OCI-LY3 (cell line): ENCODE measurements at regions not wholly inside any gene's neighbourhood (a gene's known extent, or its start where the extent isn't known, plus 50 kb on each side); places are given as distances from the start of the nearest gene placed in this dataset.

Experiments used
- EZH2phosphoT487 ChIP-seq: fragments of 200-600 bp; shearing (Covaris generic); IDR thresholded peaks from 2 replicates; pipeline ENCODE4 v1.6.1; 2018; ENCODE audit warnings: antibody characterized with exemption, mixed run types, low read depth
- TF ChIP-seq, protein P1 (sequence below): fragments of 200-600, 300-600 bp; sonication (generic); IDR thresholded peaks from 2 replicates; pipeline ENCODE4 v1.5.1; 2014; ENCODE audit warnings: antibody characterized with exemption, low read length, low read depth

DNA sequence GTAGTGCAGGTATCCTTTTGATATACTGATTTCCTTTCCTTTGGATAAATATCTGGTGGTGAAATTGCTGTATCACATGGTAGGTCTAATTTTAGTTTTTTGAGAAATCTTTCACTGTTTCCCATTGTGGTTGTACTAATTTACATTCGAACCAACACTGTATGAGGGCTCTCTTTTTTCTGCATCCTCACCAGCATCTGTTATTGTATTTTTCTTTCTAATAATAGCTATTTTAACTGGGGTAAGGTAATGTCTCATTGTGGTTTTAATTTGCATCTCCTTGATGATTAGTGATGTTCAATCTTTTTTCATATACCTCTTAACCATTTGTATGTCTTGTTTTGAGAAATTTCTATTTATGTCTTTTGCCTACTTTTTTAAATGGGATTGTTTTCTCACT lies 335.4 kb upstream of the MTPN start:
- TF ChIP-seq, protein P1, sequence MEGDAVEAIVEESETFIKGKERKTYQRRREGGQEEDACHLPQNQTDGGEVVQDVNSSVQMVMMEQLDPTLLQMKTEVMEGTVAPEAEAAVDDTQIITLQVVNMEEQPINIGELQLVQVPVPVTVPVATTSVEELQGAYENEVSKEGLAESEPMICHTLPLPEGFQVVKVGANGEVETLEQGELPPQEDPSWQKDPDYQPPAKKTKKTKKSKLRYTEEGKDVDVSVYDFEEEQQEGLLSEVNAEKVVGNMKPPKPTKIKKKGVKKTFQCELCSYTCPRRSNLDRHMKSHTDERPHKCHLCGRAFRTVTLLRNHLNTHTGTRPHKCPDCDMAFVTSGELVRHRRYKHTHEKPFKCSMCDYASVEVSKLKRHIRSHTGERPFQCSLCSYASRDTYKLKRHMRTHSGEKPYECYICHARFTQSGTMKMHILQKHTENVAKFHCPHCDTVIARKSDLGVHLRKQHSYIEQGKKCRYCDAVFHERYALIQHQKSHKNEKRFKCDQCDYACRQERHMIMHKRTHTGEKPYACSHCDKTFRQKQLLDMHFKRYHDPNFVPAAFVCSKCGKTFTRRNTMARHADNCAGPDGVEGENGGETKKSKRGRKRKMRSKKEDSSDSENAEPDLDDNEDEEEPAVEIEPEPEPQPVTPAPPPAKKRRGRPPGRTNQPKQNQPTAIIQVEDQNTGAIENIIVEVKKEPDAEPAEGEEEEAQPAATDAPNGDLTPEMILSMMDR, result no peak
- TF ChIP-seq EZH2phosphoT487, result no peak
